HEK293 (cell line): ENCODE measurements at regions not wholly inside any gene's neighbourhood (a gene's known extent, or its start where the extent isn't known, plus 50 kb on each side); places are given as distances from the start of the nearest gene placed in this dataset.

Experiments used
- CTCF ChIA-PET: fragments of 350-600 bp; formaldehyde crosslinking; extraction: SDS; loops from one replicate; lab custom pipeline; 2021; ENCODE audit warnings: antibody characterized with exemption; lab: Yijun Ruan, JAX
- POLR2A ChIA-PET: fragments of 300-600 bp; formaldehyde crosslinking; extraction: SDS; loops from one replicate; lab custom pipeline; 2020; ENCODE audit warnings: antibody characterized with exemption, inconsistent platforms; lab: Yijun Ruan, JAX
- H3K27ac ChIP-seq: fragments of 200-500 bp; sonication (Bioruptor generic); 2 replicates; pipeline ENCODE4 v1.5.1; 2014; ENCODE audit warnings: low read depth, low read length, control low read depth, inconsistent platforms; ENCODE audit errors: extremely low read depth
- H3K36me3 ChIP-seq, 2 experiments: fragments of 200-500 bp in 1 of 2; sonication (Bioruptor generic) in 1 of 2; 1 replicate in 1 of 2; 2 replicates in 1 of 2; pipeline ENCODE4 v1.5.1; 2014 to 2017; ENCODE audit warnings: inconsistent platforms in 2 of 2, low read length in 2 of 2; ENCODE audit not compliant: control insufficient read depth in 2 of 2, insufficient read depth in 1 of 2
- H3K4me1 ChIP-seq: fragments of 200-500 bp; sonication (Bioruptor generic); 2 replicates; pipeline ENCODE4 v1.5.1; 2014; ENCODE audit warnings: mild to moderate bottlenecking, low read length, inconsistent platforms; ENCODE audit not compliant: control insufficient read depth, insufficient read depth
- H3K4me3 ChIP-seq: 2 replicates; pipeline ENCODE4 v1.5.1; 2011; ENCODE audit warnings: low read depth, mild to moderate bottlenecking, control low read depth, low read length, moderate library complexity
- H3K9me3 ChIP-seq: fragments of 200-500 bp; sonication (Bioruptor generic); 2 replicates; pipeline ENCODE4 v1.5.1; 2014; ENCODE audit warnings: low read depth, low read length, inconsistent platforms; ENCODE audit not compliant: control insufficient read depth, insufficient read depth
- GLI2 ChIP-seq: fragments of 450-650 bp; formaldehyde crosslinking; IDR thresholded peaks from 2 replicates; pipeline ENCODE4; 2017; ENCODE audit warnings: missing biosample characterization, missing genetic modification characterization, low read depth, borderline replicate concordance
- HOXD13 ChIP-seq: sonication (generic); formaldehyde crosslinking; IDR thresholded peaks from 2 replicates; pipeline ENCODE4 v1.8.0; 2022; ENCODE audit warnings: missing genetic modification reagents, borderline replicate concordance
- REPIN1 ChIP-seq: fragments of 450-650 bp; formaldehyde crosslinking; IDR thresholded peaks from 2 replicates; pipeline ENCODE4 v1.5.1; 2017; ENCODE audit warnings: missing biosample characterization, missing genetic modification characterization, low read depth
- TCF7L2 ChIP-seq: IDR thresholded peaks from 2 replicates; pipeline ENCODE4 v1.6.1; 2011; ENCODE audit warnings: low read depth, mild to moderate bottlenecking, inconsistent platforms, low read length, moderate library complexity, borderline replicate concordance
- ZNF10 ChIP-seq: fragments of 450-650 bp; formaldehyde crosslinking; IDR thresholded peaks from 2 replicates; pipeline ENCODE4 v1.5.1; 2017; ENCODE audit warnings: missing biosample characterization, missing genetic modification characterization
- ZNF146 ChIP-seq: fragments of 450-650 bp; formaldehyde crosslinking; IDR thresholded peaks from 2 replicates; pipeline ENCODE4 v1.5.1; 2016; ENCODE audit warnings: missing biosample characterization, missing genetic modification characterization
- ZNF16 ChIP-seq: fragments of 450-650 bp; formaldehyde crosslinking; IDR thresholded peaks from 2 replicates; pipeline ENCODE4 v1.5.1; 2016; ENCODE audit warnings: low read depth, missing biosample characterization, missing genetic modification characterization
- ZNF184 ChIP-seq: fragments of 450-650 bp; IDR thresholded peaks from 2 replicates; pipeline ENCODE4 v1.5.1; 2018; ENCODE audit warnings: missing biosample characterization, mild to moderate bottlenecking, missing genetic modification characterization
- ZNF24 ChIP-seq: fragments of 450-650 bp; formaldehyde crosslinking; IDR thresholded peaks from 2 replicates; pipeline ENCODE4 v1.5.1; 2016; ENCODE audit warnings: missing biosample characterization, missing genetic modification characterization
- ZNF274 ChIP-seq, 2 experiments: fragments of 200-500 bp in 1 of 2; fragments of 450-650 bp in 1 of 2; sonication (Bioruptor generic) in 1 of 2; formaldehyde crosslinking in 1 of 2; IDR thresholded peaks; 2 replicates each; pipeline versions ENCODE4 v1.5.1 to v1.6.1; 2014 to 2016; ENCODE audit warnings: borderline replicate concordance in 1 of 2, inconsistent platforms in 1 of 2, low read length in 1 of 2, missing biosample characterization in 1 of 2, missing genetic modification characterization in 1 of 2
- ZNF292 ChIP-seq: fragments of 450-650 bp; formaldehyde crosslinking; IDR thresholded peaks from 2 replicates; pipeline ENCODE4 v1.5.1; 2016; ENCODE audit warnings: low read depth, missing biosample characterization, missing genetic modification characterization, borderline replicate concordance
- ZNF350 ChIP-seq: fragments of 450-650 bp; formaldehyde crosslinking; IDR thresholded peaks from 2 replicates; pipeline ENCODE4 v1.5.0; 2017; ENCODE audit warnings: missing biosample characterization, mild to moderate bottlenecking, missing genetic modification characterization
- ZNF391 ChIP-seq: fragments of 450-650 bp; formaldehyde crosslinking; IDR thresholded peaks from 2 replicates; pipeline ENCODE4 v1.5.1; 2016; ENCODE audit warnings: low read depth, missing biosample characterization, missing genetic modification characterization, borderline replicate concordance
- ZNF48 ChIP-seq: fragments of 450-650 bp; formaldehyde crosslinking; IDR thresholded peaks from 2 replicates; pipeline ENCODE4 v1.5.1; 2016; ENCODE audit warnings: missing biosample characterization, missing genetic modification characterization
- ZNF549 ChIP-seq: fragments of 450-650 bp; IDR thresholded peaks from 2 replicates; pipeline ENCODE4 v1.5.1; 2018; ENCODE audit warnings: missing biosample characterization, missing genetic modification characterization, mild to moderate bottlenecking, inconsistent platforms, moderate library complexity
- ZNF610 ChIP-seq: fragments of 450-650 bp; formaldehyde crosslinking; IDR thresholded peaks from 2 replicates; pipeline ENCODE4 v1.5.1; 2016; ENCODE audit warnings: missing biosample characterization, missing genetic modification characterization, borderline replicate concordance
- ZNF658 ChIP-seq: fragments of 450-650 bp; formaldehyde crosslinking; IDR thresholded peaks from 2 replicates; pipeline ENCODE4; 2016; ENCODE audit warnings: missing biosample characterization, missing genetic modification characterization
- ZNF837 ChIP-seq: fragments of 450-650 bp; formaldehyde crosslinking; IDR thresholded peaks from 2 replicates; pipeline ENCODE4 v1.5.1; 2016; ENCODE audit warnings: missing biosample characterization, missing genetic modification characterization
- ZSCAN30 ChIP-seq: fragments of 450-650 bp; IDR thresholded peaks from 2 replicates; pipeline ENCODE4 v1.5.1; 2018; ENCODE audit warnings: missing biosample characterization, mild to moderate bottlenecking, missing genetic modification characterization, moderate library complexity
- TF ChIP-seq, protein P1 (sequence below): fragments of 450-650 bp; formaldehyde crosslinking; IDR thresholded peaks from 2 replicates; pipeline ENCODE4 v1.5.1; 2016; ENCODE audit warnings: missing biosample characterization, missing genetic modification characterization
- TF ChIP-seq, protein P2 (sequence below): fragments of 450-650 bp; formaldehyde crosslinking; IDR thresholded peaks from 2 replicates; pipeline ENCODE4 v1.5.1; 2016; ENCODE audit warnings: missing biosample characterization, missing genetic modification characterization
- TF ChIP-seq, protein P3 (sequence below): sonication (generic); formaldehyde crosslinking; IDR thresholded peaks from 2 replicates; pipeline ENCODE4 v1.8.1; 2022; ENCODE audit warnings: mild to moderate bottlenecking, moderate library complexity, missing genetic modification reagents
- TF ChIP-seq, protein P4 (sequence below): fragments of 450-650 bp; formaldehyde crosslinking; IDR thresholded peaks from 2 replicates; pipeline ENCODE4 v1.5.1; 2016; ENCODE audit warnings: missing biosample characterization, missing genetic modification characterization, borderline replicate concordance

DNA sequence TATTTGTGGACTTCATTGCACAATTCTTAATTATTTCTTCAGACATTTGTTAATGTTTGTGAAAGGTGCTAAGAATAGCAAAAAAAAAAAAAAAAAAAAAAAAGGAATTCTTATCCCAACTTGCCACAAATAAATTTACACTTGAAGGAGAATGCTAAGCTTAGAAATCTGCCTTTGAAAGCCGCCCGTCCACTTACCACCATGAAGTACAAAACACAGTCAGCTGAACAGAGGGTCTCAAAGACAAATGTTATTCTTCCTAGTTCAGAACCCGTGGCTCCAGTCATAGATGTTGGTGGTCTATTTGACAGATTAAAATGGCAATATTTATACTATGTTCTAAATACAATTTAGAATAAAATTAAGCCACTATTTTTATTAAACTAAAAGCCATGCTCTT lies 141.2 kb downstream of the ELAPOR2 start (continued):
- TF ChIP-seq HOXD13 (CRISPR knock-in tag): no peak

DNA sequence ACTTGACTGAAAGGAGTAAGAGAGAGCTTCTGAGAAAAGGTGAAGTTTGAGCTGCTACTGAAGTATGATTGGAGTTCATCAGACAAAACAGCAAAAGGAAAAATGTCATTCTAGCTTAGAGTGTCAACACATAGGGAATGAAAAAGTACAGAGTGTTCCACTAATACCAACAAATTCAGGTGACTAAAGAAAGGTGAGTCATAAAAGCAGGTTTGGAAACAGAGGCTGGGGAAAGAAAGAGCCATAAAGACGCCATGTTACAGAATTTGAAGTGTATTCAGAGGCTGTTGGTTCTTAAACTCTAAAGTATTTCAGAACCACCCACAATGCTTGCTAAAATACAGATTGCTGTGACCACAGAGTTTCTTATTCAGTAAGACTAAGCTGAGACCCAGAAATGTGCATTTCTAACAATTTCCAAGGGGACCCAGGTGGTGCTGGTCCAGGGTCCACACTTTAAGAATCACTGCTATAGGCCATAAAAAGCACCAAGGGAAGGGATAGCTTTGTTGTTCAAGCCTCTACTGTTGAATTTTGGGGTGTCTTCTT lies 143.1 kb downstream of the ELAPOR2 start:
- no peak for TF ChIP-seq ZNF274 (IDR thresholded peaks at IDR 0.05; ENCODE audit: low read length)
- TF ChIP-seq ZNF274 (tag by site-specific recombination; IDR thresholded peaks at IDR 0.05; ENCODE audit: borderline replicate concordance): no peak
- TF ChIP-seq, protein P1, sequence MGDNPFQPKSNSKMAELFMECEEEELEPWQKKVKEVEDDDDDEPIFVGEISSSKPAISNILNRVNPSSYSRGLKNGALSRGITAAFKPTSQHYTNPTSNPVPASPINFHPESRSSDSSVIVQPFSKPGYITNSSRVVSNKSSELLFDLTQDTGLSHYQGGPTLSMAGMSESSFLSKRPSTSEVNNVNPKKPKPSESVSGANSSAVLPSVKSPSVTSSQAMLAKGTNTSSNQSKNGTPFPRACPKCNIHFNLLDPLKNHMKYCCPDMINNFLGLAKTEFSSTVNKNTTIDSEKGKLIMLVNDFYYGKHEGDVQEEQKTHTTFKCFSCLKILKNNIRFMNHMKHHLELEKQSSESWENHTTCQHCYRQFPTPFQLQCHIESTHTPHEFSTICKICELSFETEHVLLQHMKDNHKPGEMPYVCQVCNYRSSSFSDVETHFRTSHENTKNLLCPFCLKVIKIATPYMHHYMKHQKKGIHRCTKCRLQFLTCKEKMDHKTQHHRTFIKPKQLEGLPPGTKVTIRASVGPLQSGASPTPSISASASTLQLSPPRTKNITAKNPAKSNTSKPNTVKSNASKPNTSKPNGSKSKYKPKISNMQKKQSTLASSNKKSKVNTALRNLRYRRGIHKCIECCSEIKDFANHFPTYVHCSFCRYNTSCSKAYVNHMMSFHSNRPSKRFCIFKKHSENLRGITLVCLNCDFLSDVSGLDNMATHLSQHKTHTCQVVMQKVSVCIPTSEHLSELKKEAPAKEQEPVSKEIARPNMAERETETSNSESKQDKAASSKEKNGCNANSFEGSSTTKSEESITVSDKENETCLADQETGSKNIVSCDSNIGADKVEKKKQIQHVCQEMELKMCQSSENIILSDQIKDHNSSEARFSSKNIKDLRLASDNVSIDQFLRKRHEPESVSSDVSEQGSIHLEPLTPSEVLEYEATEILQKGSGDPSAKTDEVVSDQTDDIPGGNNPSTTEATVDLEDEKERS (tag by site-specific recombination): no peak
- no peak for TF ChIP-seq ZNF837
- no peak for TF ChIP-seq ZNF292
- no peak for TF ChIP-seq REPIN1 (tag by site-specific recombination)
- TF ChIP-seq ZNF658 (tag by site-specific recombination): no peak
- TF ChIP-seq ZNF391 (tag by site-specific recombination): no peak
- TF ChIP-seq, protein P2, sequence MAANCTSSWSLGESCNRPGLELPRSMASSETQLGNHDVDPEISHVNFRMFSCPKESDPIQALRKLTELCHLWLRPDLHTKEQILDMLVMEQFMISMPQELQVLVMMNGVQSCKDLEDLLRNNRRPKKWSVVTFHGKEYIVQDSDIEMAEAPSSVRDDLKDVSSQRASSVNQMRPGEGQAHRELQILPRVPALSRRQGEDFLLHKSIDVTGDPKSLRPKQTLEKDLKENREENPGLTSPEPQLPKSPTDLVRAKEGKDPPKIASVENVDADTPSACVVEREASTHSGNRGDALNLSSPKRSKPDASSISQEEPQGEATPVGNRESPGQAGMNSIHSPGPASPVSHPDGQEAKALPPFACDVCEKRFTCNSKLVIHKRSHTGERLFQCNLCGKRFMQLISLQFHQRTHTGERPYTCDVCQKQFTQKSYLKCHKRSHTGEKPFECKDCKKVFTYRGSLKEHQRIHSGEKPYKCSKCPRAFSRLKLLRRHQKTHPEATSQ (tag by site-specific recombination): no peak
- TF ChIP-seq ZNF184: no peak
- ChIA-PET CTCF (interaction anchor here (0.5 to 3.6 kb wide), 8 partner anchors 11 to 1027 kb away, joined by 3 to 24 read pairs (median 5); no protein-coding TSS in a partner anchor), POLR2A (interaction anchor here (0.6 kb wide), 1 partner anchor 281 kb away, joined by 3 read pairs; no protein-coding TSS in a partner anchor)

DNA sequence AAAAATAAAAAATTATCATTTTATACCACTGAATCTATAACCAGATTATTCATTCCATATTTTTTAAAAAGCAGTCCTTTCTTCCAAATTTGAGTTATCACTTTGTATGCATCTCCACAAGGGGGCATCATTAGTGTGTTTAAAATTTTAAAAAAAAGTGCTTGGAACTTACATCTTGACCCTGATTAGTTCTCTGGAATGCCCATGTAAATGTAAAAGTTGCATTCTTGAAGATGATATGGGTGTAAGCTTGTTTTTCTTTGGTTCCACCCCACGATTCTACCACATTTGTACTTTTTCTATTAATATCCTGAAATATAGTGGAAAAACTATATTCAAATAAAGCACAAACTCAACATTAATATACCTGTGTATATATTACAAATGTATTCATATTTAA lies 144.9 kb downstream of the ELAPOR2 start:
- H3K4me3 ChIP-seq: no peak overlapping the region
- no peaks in the 10 kb centered on the region for H3K9me3 ChIP-seq
- TF ChIP-seq ZNF350 (tag by site-specific recombination): no peak
- no peak for TF ChIP-seq ZNF146 (tag by site-specific recombination)
- TF ChIP-seq ZNF549 (tag by site-specific recombination): no peak
- no peak for TF ChIP-seq ZNF610 (tag by site-specific recombination)
- no peak for TF ChIP-seq ZSCAN30 (tag by site-specific recombination)
- no peak for TF ChIP-seq ZNF16 (tag by site-specific recombination)
- no peak for TF ChIP-seq GLI2
- no peak for TF ChIP-seq HOXD13 (CRISPR knock-in tag)
- TF ChIP-seq ZNF10 (tag by site-specific recombination): no peak
- TF ChIP-seq ZNF48 (tag by site-specific recombination): no peak
- TF ChIP-seq ZNF24 (tag by site-specific recombination): no peak
- TF ChIP-seq, protein P3, sequence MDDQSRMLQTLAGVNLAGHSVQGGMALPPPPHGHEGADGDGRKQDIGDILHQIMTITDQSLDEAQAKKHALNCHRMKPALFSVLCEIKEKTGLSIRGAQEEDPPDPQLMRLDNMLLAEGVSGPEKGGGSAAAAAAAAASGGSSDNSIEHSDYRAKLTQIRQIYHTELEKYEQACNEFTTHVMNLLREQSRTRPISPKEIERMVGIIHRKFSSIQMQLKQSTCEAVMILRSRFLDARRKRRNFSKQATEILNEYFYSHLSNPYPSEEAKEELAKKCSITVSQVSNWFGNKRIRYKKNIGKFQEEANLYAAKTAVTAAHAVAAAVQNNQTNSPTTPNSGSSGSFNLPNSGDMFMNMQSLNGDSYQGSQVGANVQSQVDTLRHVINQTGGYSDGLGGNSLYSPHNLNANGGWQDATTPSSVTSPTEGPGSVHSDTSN (CRISPR knock-in tag): no peak
- TF ChIP-seq, protein P4, sequence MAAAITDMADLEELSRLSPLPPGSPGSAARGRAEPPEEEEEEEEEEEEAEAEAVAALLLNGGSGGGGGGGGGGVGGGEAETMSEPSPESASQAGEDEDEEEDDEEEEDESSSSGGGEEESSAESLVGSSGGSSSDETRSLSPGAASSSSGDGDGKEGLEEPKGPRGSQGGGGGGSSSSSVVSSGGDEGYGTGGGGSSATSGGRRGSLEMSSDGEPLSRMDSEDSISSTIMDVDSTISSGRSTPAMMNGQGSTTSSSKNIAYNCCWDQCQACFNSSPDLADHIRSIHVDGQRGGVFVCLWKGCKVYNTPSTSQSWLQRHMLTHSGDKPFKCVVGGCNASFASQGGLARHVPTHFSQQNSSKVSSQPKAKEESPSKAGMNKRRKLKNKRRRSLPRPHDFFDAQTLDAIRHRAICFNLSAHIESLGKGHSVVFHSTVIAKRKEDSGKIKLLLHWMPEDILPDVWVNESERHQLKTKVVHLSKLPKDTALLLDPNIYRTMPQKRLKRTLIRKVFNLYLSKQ (tag by site-specific recombination): no peak
- TF ChIP-seq TCF7L2: no peak
- no peaks in the 10 kb centered on the region; the same call in 1 of the 2 replicates for H3K4me1 ChIP-seq
- ChIA-PET CTCF (interaction anchor here (0.5 to 3.5 kb wide), 9 partner anchors 13 to 1015 kb away, joined by 3 to 24 read pairs (median 4); no protein-coding TSS in a partner anchor), POLR2A (no interaction called here)
- H3K36me3 ChIP-seq: peaks cover 0 to 8% of the 10 kb centered on the region in 2 experiments; a peak in 1 of 3 replicates
- no peak overlapping the region for H3K27ac ChIP-seq

More for the DNA sequence above, 143.1 kb downstream of the ELAPOR2 start:
- Histone ChIP-seq H3K27ac (no peak overlapping the region), H3K9me3 (no peaks in the 10 kb centered on the region), H3K36me3 (peaks cover 0 to 8% of the 10 kb centered on the region in 2 experiments; a peak in 1 of 3 replicates), H3K4me1 (peaks cover 4% of the 10 kb centered on the region), H3K4me3 (no peak overlapping the region)
